ENCODE measurements at regions not wholly inside any gene's neighbourhood (a gene's known extent, or its start where the extent isn't known, plus 50 kb on each side); places are given as distances from the start of the nearest gene placed in this dataset.

- ATAC-seq (no peak), DNase-seq (no peak)
- peak overlapping the region in 5 of 10 donors; percentile 2 to 60 (median 56) for H3K27ac Mint-ChIP-seq
- POLR2A ChIA-PET = no interaction called here
- H3K36me3 Mint-ChIP-seq = no peaks in the 10 kb centered on the region
- H3K27me3 Mint-ChIP-seq = no peaks in the 10 kb centered on the region
- no peaks in the 10 kb centered on the region for H3K9me3 Mint-ChIP-seq
- H3K4me3 Mint-ChIP-seq = peak overlapping the region in 3 of 10 donors; percentile 8 to 40 (median 31)
- H3K4me1 Mint-ChIP-seq = peaks cover 41 to 69% (median 56%) of the 10 kb centered on the region in 4 donors
Measured at GRCh38 chr5:56326116-56326515, 93.0 kb upstream of the ANKRD55 start.

- Mint-ChIP-seq H3K27ac (peak overlapping the region in 1 of 10 donors; percentile 38), H3K36me3 (no peaks in the 10 kb centered on the region), H3K4me3 (no peak overlapping the region), H3K9me3 (no peaks in the 10 kb centered on the region), H3K4me1 (peaks cover 36 to 59% (median 47%) of the 10 kb centered on the region in 4 donors), H3K27me3 (no peaks in the 10 kb centered on the region)
- DNase-seq (no peak), ATAC-seq (no peak)
- POLR2A ChIA-PET = no interaction called here
Measured at GRCh38 chr5:56325039-56325438, 91.9 kb upstream of the ANKRD55 start.

GRCh38 chr5:56323505-56323904 is 90.4 kb upstream of the ANKRD55 start:
- DNase-seq (no peak), ATAC-seq (no peak)
- Mint-ChIP-seq H3K27me3 (no peaks in the 10 kb centered on the region), H3K36me3 (no peaks in the 10 kb centered on the region), H3K4me3 (no peak overlapping the region), H3K9me3 (no peaks in the 10 kb centered on the region), H3K27ac (peak overlapping the region in 1 of 10 donors; percentile 63), H3K4me1 (peaks cover 24 to 43% (median 33%) of the 10 kb centered on the region in 4 donors)
- POLR2A ChIA-PET = no interaction called here

DNA sequence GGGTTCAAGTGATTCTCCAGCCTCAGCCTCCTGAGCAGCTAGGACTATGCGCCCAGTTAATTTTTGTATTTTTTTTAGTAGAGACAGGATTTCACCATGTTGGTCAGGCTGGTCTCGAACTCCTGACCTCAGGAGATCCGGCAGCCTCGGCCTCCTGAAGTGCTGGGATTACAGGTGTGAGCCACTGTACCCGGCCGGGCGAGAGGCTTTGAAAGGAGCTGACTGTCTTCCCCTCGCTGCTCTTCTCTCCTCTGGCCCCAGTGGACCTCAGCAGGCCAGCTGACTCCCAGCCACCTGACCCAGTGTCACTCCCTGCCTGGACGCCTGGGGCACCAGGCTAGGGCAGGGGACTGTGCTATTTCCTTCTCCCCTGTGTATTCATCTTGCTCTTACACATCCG is 89.5 kb upstream of the ANKRD55 start:
- no peaks in the 10 kb centered on the region for H3K36me3 Mint-ChIP-seq
- H3K9me3 Mint-ChIP-seq = no peaks in the 10 kb centered on the region
- H3K4me3 Mint-ChIP-seq = no peak overlapping the region
- peaks cover 19 to 34% (median 28%) of the 10 kb centered on the region in 4 donors for H3K4me1 Mint-ChIP-seq
- ATAC-seq (no peak), DNase-seq (no peak)
- H3K27ac Mint-ChIP-seq = no peak overlapping the region
- POLR2A ChIA-PET = no interaction called here
- no peaks in the 10 kb centered on the region for H3K27me3 Mint-ChIP-seq

GRCh38 chr5:56321236-56321881 is 88.2 kb upstream of the ANKRD55 start:
- POLR2A ChIA-PET = interaction anchor here (0.6 kb wide), 1 partner anchor 11 kb away, joined by 3 read pairs; no protein-coding TSS in a partner anchor
- Mint-ChIP-seq H3K36me3 (no peaks in the 10 kb centered on the region), H3K4me3 (no peak overlapping the region), H3K4me1 (peaks cover 14 to 32% (median 22%) of the 10 kb centered on the region in 4 donors), H3K27me3 (no peaks in the 10 kb centered on the region), H3K27ac (peak overlapping the region in 5 of 10 donors; percentile 17 to 80 (median 63)), H3K9me3 (no peaks in the 10 kb centered on the region)
- peak in 1 of 2 donors; percentile 16 for ATAC-seq
- DNase-seq = no peak

- Mint-ChIP-seq H3K4me1 (peaks cover 13 to 29% (median 18%) of the 10 kb centered on the region in 4 donors), H3K4me3 (no peak overlapping the region), H3K36me3 (no peaks in the 10 kb centered on the region), H3K27me3 (no peaks in the 10 kb centered on the region), H3K27ac (peak overlapping the region in 1 of 10 donors; percentile 46), H3K9me3 (no peaks in the 10 kb centered on the region)
- no peak for DNase-seq
- ATAC-seq = no peak
- POLR2A ChIA-PET = interaction anchor here (0.6 kb wide), 1 partner anchor 12 kb away, joined by 3 read pairs; no protein-coding TSS in a partner anchor
Measured at GRCh38 chr5:56320686-56321085, 87.6 kb upstream of the ANKRD55 start.

DNA sequence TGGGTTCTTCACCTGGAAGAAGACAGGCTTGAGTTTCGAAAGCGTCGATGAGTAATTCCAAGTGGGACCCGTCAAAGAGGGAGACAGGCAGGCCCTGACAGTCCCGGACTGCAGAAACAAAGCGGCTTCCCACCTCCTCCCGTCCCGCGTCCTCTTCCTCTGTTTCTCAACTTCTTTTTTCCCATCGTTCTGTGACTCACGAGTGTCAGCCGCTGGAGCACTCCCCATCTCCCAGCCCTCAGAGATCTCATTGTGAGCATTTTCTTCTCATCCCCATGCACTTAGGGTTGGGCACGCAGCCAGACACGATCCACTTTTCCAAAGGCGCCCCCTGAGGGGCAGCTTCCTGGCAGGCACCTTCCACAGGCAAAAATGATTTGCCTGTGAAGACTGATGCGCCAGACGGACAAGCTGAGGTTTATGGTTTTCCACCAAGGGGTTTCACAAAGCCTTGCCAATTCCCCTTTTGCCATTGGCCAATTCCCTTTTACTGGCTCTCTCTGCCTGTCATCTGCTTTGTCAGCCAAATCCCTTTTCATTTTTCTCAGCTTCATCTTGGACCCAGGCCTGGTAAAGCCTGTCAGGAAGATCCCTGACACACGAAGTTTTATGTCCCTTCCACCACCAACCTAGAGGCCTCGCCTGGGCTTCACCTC is 86.5 kb upstream of the ANKRD55 start:
- Mint-ChIP-seq H3K27me3 (no peaks in the 10 kb centered on the region), H3K9me3 (no peaks in the 10 kb centered on the region), H3K4me1 (peaks cover 14 to 25% (median 15%) of the 10 kb centered on the region in 4 donors), H3K27ac (peak overlapping the region in 3 of 10 donors; percentile 37 to 75 (median 49)), H3K36me3 (no peaks in the 10 kb centered on the region), H3K4me3 (no peak overlapping the region)
- ATAC-seq (no peak), DNase-seq (no peak)
- POLR2A ChIA-PET = no interaction called here

DNA sequence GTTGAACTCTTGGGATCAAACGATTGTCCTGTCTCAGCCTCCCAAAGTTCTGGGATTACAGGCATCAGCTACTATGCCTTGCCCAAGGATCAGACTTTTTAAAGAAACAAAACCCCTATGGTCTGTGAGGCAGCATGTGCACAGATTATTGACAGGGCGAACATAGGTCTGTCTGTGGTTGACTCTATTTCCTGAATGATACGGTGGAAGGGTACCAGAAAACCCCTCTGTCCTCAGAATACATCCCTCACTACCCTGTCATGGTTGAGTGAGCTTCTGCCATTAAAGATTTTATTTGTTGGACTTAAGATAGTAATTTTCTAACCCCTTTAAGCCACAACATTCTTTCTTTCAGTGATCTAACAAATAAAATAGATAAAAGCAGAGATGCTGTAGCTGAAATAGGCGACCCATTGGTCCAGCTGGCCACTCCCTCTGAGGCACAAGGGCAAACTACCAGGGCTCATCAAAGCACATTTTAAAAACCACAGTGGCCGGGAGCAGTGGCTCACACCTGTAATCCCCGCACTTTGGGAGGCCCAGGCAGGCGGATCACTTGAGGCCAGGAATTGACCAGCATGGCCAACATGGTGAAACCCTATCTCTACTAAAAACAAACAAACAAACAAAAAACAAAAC is 84.9 kb upstream of the ANKRD55 start:
- DNase-seq = no peak
- peak overlapping the region in 1 of 10 donors; percentile 19 for H3K27ac Mint-ChIP-seq
- H3K9me3 Mint-ChIP-seq = no peaks in the 10 kb centered on the region
- no peak for ATAC-seq
- no peak overlapping the region for H3K4me3 Mint-ChIP-seq
- H3K36me3 Mint-ChIP-seq = no peaks in the 10 kb centered on the region
- H3K4me1 Mint-ChIP-seq = peaks cover 14 to 28% (median 15%) of the 10 kb centered on the region in 4 donors
- H3K27me3 Mint-ChIP-seq = no peaks in the 10 kb centered on the region
- POLR2A ChIA-PET = interaction anchor here (0.6 kb wide), 1 partner anchor 10 kb away, joined by 4 read pairs; no protein-coding TSS in a partner anchor

DNA sequence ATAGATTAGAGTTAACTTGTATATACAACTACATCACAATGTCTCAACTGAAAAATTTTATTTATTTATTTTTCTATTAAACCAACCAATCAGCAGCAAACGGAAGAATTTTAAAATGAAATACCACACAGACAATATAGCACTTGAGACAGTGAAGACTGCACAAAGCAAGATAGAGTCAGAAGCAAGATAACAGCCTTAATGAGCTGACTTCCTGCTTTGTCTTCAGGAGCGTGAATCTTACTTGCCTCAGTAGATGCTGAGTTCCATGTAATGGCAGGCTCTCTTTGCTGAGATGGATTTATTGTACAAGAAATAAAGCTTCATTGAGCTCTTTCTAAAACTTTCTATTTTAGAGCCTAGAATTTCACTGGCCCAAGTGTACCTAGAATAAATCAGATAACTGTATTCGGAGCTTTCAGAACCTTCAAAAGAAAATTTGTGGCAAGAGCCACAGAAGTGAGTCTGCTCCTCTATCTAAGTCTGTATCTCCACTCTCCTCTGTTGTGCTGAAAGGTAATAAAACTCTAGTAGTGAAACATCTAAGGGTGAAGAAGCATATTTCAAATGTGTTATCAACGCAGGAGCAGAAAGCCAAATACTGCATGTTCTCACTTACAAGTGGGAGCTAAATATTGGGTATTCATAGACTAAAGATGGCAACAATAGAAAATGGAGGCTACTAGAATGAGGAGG is 83.3 kb upstream of the ANKRD55 start:
- ATAC-seq (peak; percentile 49 to 68), DNase-seq (peak in 2 of 10 donors; percentile 19 to 22)
- peak overlapping the region in 6 of 10 donors; percentile 18 to 79 (median 36) for H3K27ac Mint-ChIP-seq
- H3K4me1 Mint-ChIP-seq = peaks cover 6 to 28% (median 9%) of the 10 kb centered on the region in 4 donors
- POLR2A ChIA-PET = no interaction called here
- no peaks in the 10 kb centered on the region for H3K27me3 Mint-ChIP-seq
- H3K9me3 Mint-ChIP-seq = no peaks in the 10 kb centered on the region
- H3K4me3 Mint-ChIP-seq = peak overlapping the region in 7 of 10 donors; percentile 2 to 64 (median 52)
- H3K36me3 Mint-ChIP-seq = no peaks in the 10 kb centered on the region

- H3K9me3 Mint-ChIP-seq = no peaks in the 10 kb centered on the region
- POLR2A ChIA-PET = no interaction called here
- peaks cover 6 to 28% (median 9%) of the 10 kb centered on the region in 4 donors for H3K4me1 Mint-ChIP-seq
- no peak for ATAC-seq
- H3K36me3 Mint-ChIP-seq = no peaks in the 10 kb centered on the region
- no peak overlapping the region for H3K27ac Mint-ChIP-seq
- no peak overlapping the region for H3K4me3 Mint-ChIP-seq
- peaks cover 0 to 4% (median 0%) of the 10 kb centered on the region in 5 donors for H3K27me3 Mint-ChIP-seq
- peak in 1 of 10 donors; percentile 22 for DNase-seq
Measured at GRCh38 chr5:56314529-56314928, 81.4 kb upstream of the ANKRD55 start.

GRCh38 chr5:56313596-56313995 is 80.5 kb upstream of the ANKRD55 start:
- POLR2A ChIA-PET = no interaction called here
- no peaks in the 10 kb centered on the region for H3K36me3 Mint-ChIP-seq
- H3K27me3 Mint-ChIP-seq = peaks cover 0 to 4% (median 0%) of the 10 kb centered on the region in 5 donors
- no peaks in the 10 kb centered on the region for H3K9me3 Mint-ChIP-seq
- ATAC-seq (no peak), DNase-seq (no peak)
- no peak overlapping the region for H3K27ac Mint-ChIP-seq
- peaks cover 6 to 26% (median 9%) of the 10 kb centered on the region in 4 donors for H3K4me1 Mint-ChIP-seq
- no peak overlapping the region for H3K4me3 Mint-ChIP-seq

- POLR2A ChIA-PET = no interaction called here
Measured at GRCh38 chr5:56313004-56313531, 79.9 kb upstream of the ANKRD55 start.

More at GRCh38 chr5:56313004-56313531, 79.9 kb upstream of the ANKRD55 start:
- Mint-ChIP-seq H3K9me3 (no peaks in the 10 kb centered on the region), H3K4me1 (peaks cover 6 to 24% (median 9%) of the 10 kb centered on the region in 4 donors), H3K27me3 (peaks cover 0 to 4% (median 0%) of the 10 kb centered on the region in 5 donors), H3K27ac (no peak overlapping the region), H3K4me3 (no peak overlapping the region), H3K36me3 (no peaks in the 10 kb centered on the region)
- DNase-seq (no peak), ATAC-seq (no peak)
